WERI-Rb-1 (cell line): ENCODE measurements at regions not wholly inside any gene's neighbourhood (a gene's known extent, or its start where the extent isn't known, plus 50 kb on each side); places are given as distances from the start of the nearest gene placed in this dataset.

Experiments used
- DNase-seq: peaks from one replicate; pipeline ENCODE4 v3.0.0-alpha.2; 2020
- H3K27ac ChIP-seq: fragments of 250-450 bp; sonication (Bioruptor Pico); 2 replicates; pipeline ENCODE4 v1.5.1; 2020; ENCODE audit warnings: mild to moderate bottlenecking, moderate library complexity
- H3K27me3 ChIP-seq: fragments of 250-450 bp; sonication (Bioruptor Pico); 2 replicates; pipeline ENCODE4 v1.5.1; 2021; ENCODE audit warnings: mild to moderate bottlenecking, low read depth, moderate library complexity; ENCODE audit not compliant: insufficient read depth, severe bottlenecking
- H3K36me3 ChIP-seq: fragments of 250-450 bp; sonication (Bioruptor Pico); 2 replicates; pipeline ENCODE4 v1.5.1; 2020; ENCODE audit warnings: mild to moderate bottlenecking, moderate library complexity
- H3K4me3 ChIP-seq: 2 replicates; pipeline ENCODE4 v1.5.1; 2011; ENCODE audit warnings: low read depth, mild to moderate bottlenecking, control low read depth, low read length
- H3K9me3 ChIP-seq: fragments of 250-450 bp; sonication (Bioruptor Pico); 2 replicates; pipeline ENCODE4 v1.5.1; 2021; ENCODE audit warnings: mild to moderate bottlenecking, moderate library complexity; ENCODE audit not compliant: severe bottlenecking
- TF ChIP-seq, protein P1 (sequence below): IDR thresholded peaks from 2 replicates; pipeline ENCODE4 v1.5.1; 2011; ENCODE audit warnings: low read depth, mild to moderate bottlenecking, control low read depth, inconsistent platforms, low read length

DNA sequence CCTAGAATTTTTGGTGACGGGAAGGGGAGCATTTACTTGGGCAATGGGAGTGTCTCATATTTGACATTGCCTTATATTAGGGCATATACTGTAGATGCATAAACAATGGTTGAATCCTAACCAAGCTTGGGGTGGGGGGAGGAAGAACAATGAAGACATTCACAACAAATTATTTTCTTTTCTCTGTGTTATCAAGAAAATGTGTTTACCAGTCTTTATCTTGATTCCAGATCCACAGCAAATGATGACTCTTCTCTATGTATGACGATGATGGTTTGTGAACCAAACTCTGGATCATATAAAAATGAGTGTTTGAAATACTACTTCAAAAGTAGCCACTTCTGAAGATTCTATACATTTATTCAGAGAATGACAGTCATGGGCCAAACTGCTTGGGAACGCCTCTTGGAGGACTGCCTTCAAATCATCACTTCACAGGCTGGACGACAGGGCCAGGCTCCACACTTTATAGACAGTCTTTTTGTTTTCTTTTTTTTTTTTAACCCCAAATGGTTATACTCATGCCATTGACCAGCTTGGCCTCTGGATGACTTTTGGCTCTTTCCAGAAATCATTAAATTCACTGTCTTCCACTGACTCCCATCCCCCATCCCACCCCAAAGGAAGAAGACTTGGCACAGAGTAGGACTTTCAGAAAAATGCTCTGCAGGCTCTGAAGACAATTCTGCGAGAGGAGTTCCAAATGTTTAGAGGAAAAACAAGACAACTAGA lies 123.8 kb upstream of the LIFR start:
- DNase-seq, result no peak
- TF ChIP-seq, protein P1, sequence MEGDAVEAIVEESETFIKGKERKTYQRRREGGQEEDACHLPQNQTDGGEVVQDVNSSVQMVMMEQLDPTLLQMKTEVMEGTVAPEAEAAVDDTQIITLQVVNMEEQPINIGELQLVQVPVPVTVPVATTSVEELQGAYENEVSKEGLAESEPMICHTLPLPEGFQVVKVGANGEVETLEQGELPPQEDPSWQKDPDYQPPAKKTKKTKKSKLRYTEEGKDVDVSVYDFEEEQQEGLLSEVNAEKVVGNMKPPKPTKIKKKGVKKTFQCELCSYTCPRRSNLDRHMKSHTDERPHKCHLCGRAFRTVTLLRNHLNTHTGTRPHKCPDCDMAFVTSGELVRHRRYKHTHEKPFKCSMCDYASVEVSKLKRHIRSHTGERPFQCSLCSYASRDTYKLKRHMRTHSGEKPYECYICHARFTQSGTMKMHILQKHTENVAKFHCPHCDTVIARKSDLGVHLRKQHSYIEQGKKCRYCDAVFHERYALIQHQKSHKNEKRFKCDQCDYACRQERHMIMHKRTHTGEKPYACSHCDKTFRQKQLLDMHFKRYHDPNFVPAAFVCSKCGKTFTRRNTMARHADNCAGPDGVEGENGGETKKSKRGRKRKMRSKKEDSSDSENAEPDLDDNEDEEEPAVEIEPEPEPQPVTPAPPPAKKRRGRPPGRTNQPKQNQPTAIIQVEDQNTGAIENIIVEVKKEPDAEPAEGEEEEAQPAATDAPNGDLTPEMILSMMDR, result no peak
- H3K4me3 ChIP-seq, result no peak overlapping the region

DNA sequence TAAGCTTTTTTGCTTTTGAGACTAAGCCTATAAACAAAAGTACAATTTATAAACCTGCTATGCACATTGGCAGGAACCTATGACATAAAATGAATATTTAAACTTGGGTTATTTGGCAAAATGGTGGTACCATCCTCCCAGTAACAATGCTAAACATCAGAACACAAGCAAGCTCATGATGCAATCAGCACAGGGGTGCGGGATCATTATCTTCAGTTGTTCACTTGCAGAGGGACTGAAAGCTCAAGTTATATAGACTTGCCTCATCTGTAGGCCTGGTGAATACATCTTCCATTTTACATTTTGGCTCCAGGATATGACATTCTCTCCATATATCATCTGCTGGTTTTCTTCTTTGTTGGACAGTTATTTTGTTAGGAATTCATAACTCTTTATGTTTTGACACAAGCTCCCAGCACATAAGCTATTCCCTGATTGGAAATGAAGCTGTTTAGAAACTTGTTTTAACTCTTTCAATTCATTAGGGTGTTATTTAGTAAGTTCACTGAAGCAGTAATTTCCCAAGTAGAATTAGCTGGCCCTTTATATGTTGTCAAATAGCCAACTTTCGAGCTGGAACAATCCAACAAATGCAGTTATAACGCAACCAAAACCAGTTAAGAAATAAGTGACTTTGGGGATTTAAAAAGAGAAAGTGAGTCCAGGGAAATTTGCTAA lies 124.7 kb upstream of the LIFR start:
- TF ChIP-seq, protein P1, result no peak

More for the DNA sequence above, 123.8 kb upstream of the LIFR start:
- H3K36me3 ChIP-seq, result no peaks in the 10 kb centered on the region
- no peaks in the 10 kb centered on the region for H3K27me3 ChIP-seq
- no peak overlapping the region for H3K27ac ChIP-seq
- H3K9me3 ChIP-seq, result no peaks in the 10 kb centered on the region

DNA sequence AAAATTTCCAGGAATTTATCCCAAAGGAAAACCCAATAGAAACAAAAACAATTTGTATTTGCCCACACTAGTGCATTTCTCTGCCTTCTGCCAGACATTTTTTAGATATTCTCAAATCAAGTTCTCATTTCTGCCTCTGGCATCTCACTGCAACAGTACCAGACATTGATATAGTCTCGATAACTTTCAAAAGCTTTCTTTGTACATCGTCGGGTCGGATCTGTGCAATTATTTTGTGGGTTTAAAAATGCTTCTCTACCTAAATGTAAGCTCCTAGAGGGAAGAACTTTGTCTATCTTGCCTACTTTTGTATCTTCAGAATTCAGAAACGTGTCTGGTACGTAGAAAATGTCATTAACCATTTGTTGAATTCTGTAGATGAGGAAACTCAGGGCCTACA lies 125.5 kb upstream of the LIFR start:
- DNase-seq, result no peak
- no peak overlapping the region for H3K4me3 ChIP-seq
- no peaks in the 10 kb centered on the region for H3K9me3 ChIP-seq
- no peaks in the 10 kb centered on the region for H3K27me3 ChIP-seq
- no peak overlapping the region for H3K27ac ChIP-seq
- TF ChIP-seq, protein P1, result no peak
- H3K36me3 ChIP-seq, result no peaks in the 10 kb centered on the region

More for the DNA sequence above, 124.7 kb upstream of the LIFR start:
- Histone ChIP-seq H3K36me3 (no peaks in the 10 kb centered on the region), H3K4me3 (no peak overlapping the region), H3K9me3 (no peaks in the 10 kb centered on the region), H3K27me3 (no peaks in the 10 kb centered on the region), H3K27ac (no peak overlapping the region)
- no peak for DNase-seq

DNA sequence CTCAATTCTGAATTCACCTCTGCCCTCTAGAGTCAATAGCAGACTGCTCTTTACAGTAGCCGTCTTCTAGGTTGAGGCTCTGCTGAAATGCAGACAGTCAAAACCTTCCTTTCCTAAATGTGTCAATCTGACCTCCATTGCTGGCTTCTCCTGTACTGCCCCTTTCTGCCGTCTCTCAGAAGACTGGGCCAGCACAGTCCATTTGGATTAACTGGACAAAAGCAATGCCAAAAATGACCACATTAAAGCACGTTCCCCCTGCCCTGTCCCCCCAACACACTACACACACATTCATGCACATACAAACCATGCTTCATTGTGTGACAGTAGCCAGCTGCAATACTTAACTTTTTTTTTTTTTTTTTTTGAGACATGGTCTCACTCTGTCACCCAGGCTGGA lies 130.2 kb upstream of the LIFR start:
- Histone ChIP-seq H3K4me3 (no peak overlapping the region), H3K27me3 (no peaks in the 10 kb centered on the region), H3K27ac (no peak overlapping the region), H3K36me3 (no peaks in the 10 kb centered on the region), H3K9me3 (no peaks in the 10 kb centered on the region)
- TF ChIP-seq, protein P1, result no peak
- DNase-seq, result no peak

DNA sequence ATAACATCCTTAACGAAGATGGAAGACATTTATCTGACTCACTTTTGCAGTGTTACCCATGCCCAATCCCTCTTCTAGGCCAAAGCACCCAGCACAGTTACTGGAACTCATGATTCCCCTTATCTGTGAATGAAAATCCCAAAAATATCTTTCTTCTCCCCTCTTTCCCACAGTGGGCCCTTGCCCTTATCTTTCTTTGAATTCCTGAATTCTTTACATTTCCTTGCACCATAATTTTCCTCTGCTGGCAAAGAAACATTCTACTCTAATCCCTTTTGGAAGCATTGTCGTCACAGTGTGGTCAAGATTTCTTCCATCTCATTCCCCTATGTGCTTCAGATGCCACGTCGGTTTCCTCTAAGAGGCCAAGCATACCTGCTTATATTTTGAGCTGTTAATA lies 135.9 kb upstream of the LIFR start:
- Histone ChIP-seq H3K27ac (no peak overlapping the region), H3K36me3 (no peaks in the 10 kb centered on the region), H3K4me3 (no peak overlapping the region), H3K27me3 (no peaks in the 10 kb centered on the region), H3K9me3 (no peaks in the 10 kb centered on the region)
- DNase-seq, result no peak
- TF ChIP-seq, protein P1, result no peak
